ENCODE measurements at regions not wholly inside any gene's neighbourhood (a gene's known extent, or its start where the extent isn't known, plus 50 kb on each side); places are given as distances from the start of the nearest gene placed in this dataset.
"Not testable (repeated sequence)": the region's sequence is repeated elsewhere in the genome, so short reads cannot be mapped to it uniquely, and the experiment has no call there.

- no peak overlapping the region for H3K4me3 ChIP-seq
- no peak overlapping the region for H3K27ac ChIP-seq
- no peak for TF ChIP-seq CTCF (IDR thresholded peaks at IDR 0.05)
- DNase-seq (ENCODE audit: low spot score): no peak
Measured at GRCh38 chr2:83993873-83994632, 465.0 kb downstream of the SUCLG1 start.

- TF ChIP-seq CTCF (IDR thresholded peaks at IDR 0.05): no peak
- no peak for DNase-seq (ENCODE audit: low spot score)
- no peak overlapping the region for H3K27ac ChIP-seq
- H3K4me3 ChIP-seq: no peak overlapping the region
Measured at GRCh38 chr2:83991992-83992391, 467.1 kb downstream of the SUCLG1 start.

GRCh38 chr2:83990636-83991035 lies 468.4 kb downstream of the SUCLG1 start:
- TF ChIP-seq CTCF (IDR thresholded peaks at IDR 0.05): no peak
- DNase-seq (ENCODE audit: low spot score): no peak
- no peak overlapping the region for H3K4me3 ChIP-seq
- no peak overlapping the region for H3K27ac ChIP-seq

- not testable (repeated sequence) for H3K4me3 ChIP-seq; H3K27ac ChIP-seq; DNase-seq (ENCODE audit: low spot score)
Measured at GRCh38 chr2:83976628-83977027, 482.5 kb downstream of the SUCLG1 start.

- DNase-seq (ENCODE audit: low spot score): no peak
- no peak for TF ChIP-seq CTCF (IDR thresholded peaks at IDR 0.05)
- no peak overlapping the region for H3K27ac ChIP-seq
- no peak overlapping the region for H3K4me3 ChIP-seq
Measured at GRCh38 chr2:83972128-83972527, 487.0 kb downstream of the SUCLG1 start.

- H3K27ac ChIP-seq: no peak overlapping the region
- H3K4me3 ChIP-seq: no peak overlapping the region
- DNase-seq (ENCODE audit: low spot score): no peak
- no peak for TF ChIP-seq CTCF (IDR thresholded peaks at IDR 0.05)
Measured at GRCh38 chr2:83971547-83971946, 487.5 kb downstream of the SUCLG1 start.

- no peak for TF ChIP-seq CTCF (IDR thresholded peaks at IDR 0.05)
- H3K27ac ChIP-seq: no peak overlapping the region
- no peak for DNase-seq (ENCODE audit: low spot score)
- no peak overlapping the region for H3K4me3 ChIP-seq
Measured at GRCh38 chr2:83970217-83970929, 488.7 kb downstream of the SUCLG1 start.

Data from coronary artery (tissue), 2 donors.